H1 (cell line): ENCODE measurements at regions not wholly inside any gene's neighbourhood (a gene's known extent, or its start where the extent isn't known, plus 50 kb on each side); places are given as distances from the start of the nearest gene placed in this dataset.

Source experiments
- ASH2L ChIP-seq: fragments of 200-600, 300-600 bp; sonication (generic); IDR thresholded peaks from one replicate; pipeline ENCODE4 v1.7.1; 2017; ENCODE audit warnings: low read length
- ATF2 ChIP-seq: IDR thresholded peaks from 2 replicates; pipeline ENCODE4 v1.6.1; 2012; ENCODE audit warnings: low read length, inconsistent platforms
- ATF3 ChIP-seq: IDR thresholded peaks from 2 replicates; pipeline ENCODE4 v1.6.1; 2011; ENCODE audit warnings: low read depth, mild to moderate bottlenecking, low read length; ENCODE audit not compliant: insufficient read depth
- CEBPB ChIP-seq: IDR thresholded peaks from 2 replicates; pipeline ENCODE4 v1.6.1; 2012; ENCODE audit warnings: low read depth, low read length
- CHD1 ChIP-seq: IDR thresholded peaks from 2 replicates; pipeline ENCODE4 v1.6.1; 2012; ENCODE audit warnings: low read depth, low read length, improper control_type of control experiment
- CHD2 ChIP-seq: IDR thresholded peaks from 2 replicates; pipeline ENCODE4 v1.6.1; 2012; ENCODE audit warnings: low read length, improper control_type of control experiment
- CREB1 ChIP-seq: IDR thresholded peaks from 2 replicates; pipeline ENCODE4 v1.6.1; 2012; ENCODE audit warnings: inconsistent platforms
- CTCF ChIP-seq, 3 experiments: IDR thresholded peaks; 1 replicate in 2 of 3; 2 replicates in 1 of 3; pipeline versions ENCODE4 v1.5.1 to v1.6.1; 2011; ENCODE audit warnings: low read length in 3 of 3, mild to moderate bottlenecking in 3 of 3, inconsistent platforms in 2 of 3, low read depth in 1 of 3, moderate library complexity in 1 of 3; ENCODE audit not compliant: insufficient read depth in 1 of 3; ENCODE audit errors: control extremely low read depth in 1 of 3
- E2F6 ChIP-seq: IDR thresholded peaks from 2 replicates; pipeline ENCODE4 v1.6.1; 2012; ENCODE audit warnings: inconsistent platforms
- JUN ChIP-seq: IDR thresholded peaks from 2 replicates; pipeline ENCODE4 v1.6.1; 2011; ENCODE audit warnings: low read depth, mild to moderate bottlenecking, improper control_type of control experiment, low read length
- POLR2A ChIP-seq, 2 experiments: IDR thresholded peaks; 1 replicate in 1 of 2; 2 replicates in 1 of 2; pipeline ENCODE4 v1.6.1; 2011; ENCODE audit warnings: low read depth in 2 of 2, low read length in 2 of 2, mild to moderate bottlenecking in 2 of 2; ENCODE audit errors: control extremely low read depth in 1 of 2
- POLR2AphosphoS5 ChIP-seq: IDR thresholded peaks from 2 replicates; pipeline ENCODE4 v1.6.1; 2011; ENCODE audit warnings: low read depth, low read length
- RAD21 ChIP-seq, 2 experiments: IDR thresholded peaks in 1 of 2; conservative IDR thresholded peaks in 1 of 2; 2 replicates each; pipeline ENCODE4 v1.6.1; 2011; ENCODE audit warnings: low read depth in 2 of 2, low read length in 2 of 2, improper control_type of control experiment in 1 of 2, inconsistent platforms in 1 of 2, mild to moderate bottlenecking in 1 of 2, moderate library complexity in 1 of 2
- RBBP5 ChIP-seq: IDR thresholded peaks from 2 replicates; pipeline ENCODE4 v1.7.1; 2012; ENCODE audit warnings: low read depth, mild to moderate bottlenecking, inconsistent platforms, low read length, moderate library complexity, borderline replicate concordance

GRCh38 chr4:133868856-133869255 is 332.7 kb downstream of the PABPC4L start:
- TF ChIP-seq CTCF (IDR thresholded peaks at IDR 0.05; ENCODE audit: control extremely low read depth in 1 of 3, insufficient read depth in 1 of 3, low read depth in 1 of 3, low read length in 3 of 3) (no peak), RBBP5 (no peak), ASH2L (no peak), E2F6 (no peak), CHD2 (no peak), CHD1 (no peak), ATF3 (no peak), JUN (no peak), RAD21 (IDR thresholded peaks at IDR 0.05 in 1 of 2, conservative IDR thresholded peaks at IDR 0.05 in 1 of 2; ENCODE audit: low read depth in 2 of 2, low read length in 2 of 2) (no peak), POLR2A (IDR thresholded peaks at IDR 0.05; ENCODE audit: control extremely low read depth in 1 of 2, low read depth in 2 of 2, low read length in 2 of 2) (no peak), CEBPB (no peak), ATF2 (no peak), CREB1 (no peak), POLR2AphosphoS5 (no peak)
